Esophagus squamous epithelium (tissue), 4 donors: ENCODE measurements at regions not wholly inside any gene's neighbourhood (a gene's known extent, or its start where the extent isn't known, plus 50 kb on each side); places are given as distances from the start of the nearest gene placed in this dataset.

Source experiments
- CTCF ChIP-seq, 6 experiments: fragments of 450-650 bp in 4 of 6; fragments of 200-600 bp in 2 of 6; sonication (generic) in 2 of 6; IDR thresholded peaks; one replicate each; pipeline ENCODE4 v1.5.1; 2016 to 2019; ENCODE audit warnings: antibody characterized with exemption in 6 of 6, mild to moderate bottlenecking in 4 of 6, moderate library complexity in 4 of 6
- POLR2A ChIP-seq, 4 donors: fragments of 450-650 bp; IDR thresholded peaks; one replicate each; pipeline ENCODE4 v1.6.1; 2017; ENCODE audit warnings: antibody characterized with exemption in 4 of 4, mild to moderate bottlenecking in 4 of 4, moderate library complexity in 3 of 4

GRCh38 chr11:44389963-44390605 is 80.1 kb upstream of the ALX4 start:
- TF ChIP-seq CTCF (IDR thresholded peaks at IDR 0.05) (no peak), POLR2A (IDR thresholded peaks at IDR 0.05) (no peak)
